D721Med (cell line): ENCODE measurements at regions not wholly inside any gene's neighbourhood (a gene's known extent, or its start where the extent isn't known, plus 50 kb on each side); places are given as distances from the start of the nearest gene placed in this dataset.

ENCODE experiments used
- DNase-seq: peaks from one replicate; pipeline ENCODE4 v3.0.0; 2011; ENCODE audit warnings: low spot score; ENCODE audit not compliant: insufficient read length
- FAIRE-seq: peaks from 2 replicates; lab custom pipeline; 2011; peaks lifted over from hg19 to GRCh38; lab: Jason Lieb, UNC
- CTCF ChIP-seq: IDR thresholded peaks from 2 replicates; pipeline ENCODE4 v1.5.1; 2012; ENCODE audit warnings: mild to moderate bottlenecking, control low read depth; ENCODE audit not compliant: insufficient read depth; ENCODE audit errors: missing control alignments

- no peak for TF ChIP-seq CTCF
- no peak for DNase-seq
- FAIRE-seq, result no peak
Measured at GRCh38 chr7:32251659-32252058, 181.5 kb upstream of the PDE1C start.

DNA sequence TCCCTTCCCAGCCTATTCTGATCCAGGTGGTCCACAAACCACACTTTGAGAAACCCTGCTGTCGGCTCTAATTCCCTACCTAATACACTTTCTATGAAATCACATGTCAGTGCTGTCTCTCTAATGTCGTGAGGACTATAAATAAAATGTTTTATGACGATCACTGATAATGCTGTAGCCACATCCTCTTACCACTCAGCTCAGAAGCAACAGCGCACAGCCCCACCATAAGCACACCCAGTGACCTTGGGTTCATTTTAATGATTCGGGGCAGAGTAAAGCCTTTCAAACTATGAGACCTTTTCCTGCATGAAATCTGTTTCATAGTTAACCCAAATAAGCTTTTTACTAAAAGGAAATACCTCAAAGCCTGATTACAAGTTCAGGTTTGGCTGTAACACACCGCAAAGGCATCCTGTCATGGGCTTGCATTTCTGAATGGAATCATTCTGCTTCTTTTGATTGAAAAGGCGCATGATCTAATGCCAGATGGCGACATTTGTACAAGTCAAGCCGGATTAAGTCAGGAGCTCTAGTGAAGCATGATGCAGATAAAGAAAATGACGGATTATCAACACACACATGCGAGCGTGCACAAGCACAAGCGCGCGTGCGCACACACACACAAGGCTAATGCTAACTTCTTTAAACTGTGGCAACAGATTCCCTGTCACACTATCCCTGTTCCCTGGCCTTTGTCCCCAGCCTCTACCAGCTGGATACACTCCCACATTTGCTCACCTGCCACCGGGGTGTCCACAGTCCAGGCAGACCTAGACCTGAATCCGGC is 180.5 kb upstream of the PDE1C start:
- FAIRE-seq (peak; percentile 98), DNase-seq (no peak)
- TF ChIP-seq CTCF, result no peak

- DNase-seq, result no peak
- FAIRE-seq, result peak; percentile 46
- no peak for TF ChIP-seq CTCF
Measured at GRCh38 chr7:32250003-32250402, 179.8 kb upstream of the PDE1C start.

- FAIRE-seq (peak; percentile 35), DNase-seq (no peak)
- TF ChIP-seq CTCF, result no peak
Measured at GRCh38 chr7:32248522-32248921, 178.3 kb upstream of the PDE1C start.

GRCh38 chr7:32244806-32245345 is 174.7 kb upstream of the PDE1C start:
- FAIRE-seq, result no peak
- no peak for TF ChIP-seq CTCF
- DNase-seq, result no peak

DNA sequence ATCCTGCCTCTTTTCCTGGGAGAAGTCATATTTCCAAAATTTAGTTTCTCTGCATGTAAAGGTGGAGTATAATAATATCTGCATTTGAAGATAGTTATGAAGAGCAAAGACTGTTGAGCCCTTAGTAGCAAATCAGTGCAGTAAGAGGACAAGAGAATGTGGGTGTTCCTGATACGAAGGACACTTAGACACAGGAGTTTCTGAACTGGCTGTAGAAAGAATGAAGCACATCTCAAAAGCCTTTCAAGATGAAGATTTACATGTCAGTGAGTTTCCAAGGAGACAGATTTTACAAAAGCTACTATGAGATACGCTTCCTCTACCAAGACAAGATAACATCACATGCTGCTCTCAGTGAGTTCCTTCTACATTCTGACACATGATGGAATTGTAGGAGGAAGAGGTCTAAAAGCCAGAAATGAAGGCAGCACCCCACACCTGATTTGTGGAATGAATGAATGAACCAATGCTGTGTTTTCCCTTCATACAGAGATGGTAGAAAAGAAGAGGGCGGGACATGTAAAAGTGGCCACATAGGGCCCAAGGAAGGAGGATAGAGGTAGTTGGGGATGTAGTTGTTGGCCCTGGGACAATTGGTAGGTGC is 173.6 kb upstream of the PDE1C start:
- peak; percentile 44 for FAIRE-seq
- DNase-seq, result no peak
- TF ChIP-seq CTCF, result no peak

DNA sequence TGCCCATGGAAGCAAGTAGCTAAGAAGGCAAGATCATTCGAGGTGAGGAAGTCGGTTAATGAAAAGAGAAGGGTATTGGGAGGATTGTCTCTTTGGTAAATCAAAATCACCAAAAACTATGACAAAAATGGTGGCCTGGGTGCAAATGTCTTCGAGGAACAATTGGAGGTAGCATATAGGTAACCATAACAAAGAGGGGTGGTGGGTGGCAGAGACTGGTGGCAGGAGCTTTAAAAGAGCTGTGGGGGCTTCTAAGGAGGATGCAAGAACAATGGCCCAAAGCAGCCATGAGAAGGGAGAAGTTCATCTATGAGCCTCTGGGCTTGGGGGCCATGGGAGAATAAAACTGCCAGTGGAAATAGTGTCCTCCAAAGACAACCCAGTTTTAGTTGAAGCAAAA is 172.2 kb upstream of the PDE1C start:
- DNase-seq, result no peak
- no peak for TF ChIP-seq CTCF

More for the DNA sequence above, 172.2 kb upstream of the PDE1C start:
- FAIRE-seq, result no peak
